Fibroblast of skin of back (primary cell): ENCODE measurements at regions not wholly inside any gene's neighbourhood (a gene's known extent, or its start where the extent isn't known, plus 50 kb on each side); places are given as distances from the start of the nearest gene placed in this dataset.
A peak's percentile ranks its signal among the peaks of the same experiment; 100 is the strongest.

Experiments
- DNase-seq: peaks from one replicate; pipeline ENCODE4 v3.0.0-alpha.2; 2013

GRCh38 chrX:44470816-44471215 lies 71.8 kb downstream of the FUNDC1 start:
- no peak for DNase-seq

- DNase-seq, result peak; percentile 52
Observed at GRCh38 chrX:44462850-44463249, 79.8 kb downstream of the FUNDC1 start.

GRCh38 chrX:44459501-44459900 lies 83.2 kb downstream of the FUNDC1 start:
- peak; percentile 0 for DNase-seq

GRCh38 chrX:44456685-44457084 lies 86.0 kb downstream of the FUNDC1 start:
- DNase-seq, result no peak

- no peak for DNase-seq
Observed at GRCh38 chrX:44451056-44451455, 91.6 kb downstream of the FUNDC1 start.

GRCh38 chrX:44447214-44447613 lies 95.4 kb downstream of the FUNDC1 start:
- DNase-seq, result no peak

- no peak for DNase-seq
Observed at GRCh38 chrX:44440006-44440405, 96.5 kb upstream of the EFHC2 start.

- peak; percentile 0 for DNase-seq
Observed at GRCh38 chrX:44439242-44439794, 95.8 kb upstream of the EFHC2 start.

- DNase-seq, result no peak
Observed at GRCh38 chrX:44435047-44435446, 91.6 kb upstream of the EFHC2 start.

- no peak for DNase-seq
Observed at GRCh38 chrX:44433556-44433955, 90.1 kb upstream of the EFHC2 start.

- DNase-seq, result peak; percentile 18
Observed at GRCh38 chrX:44432641-44433040, 89.2 kb upstream of the EFHC2 start.

GRCh38 chrX:44431194-44431593 lies 87.7 kb upstream of the EFHC2 start:
- peak; percentile 12 for DNase-seq

GRCh38 chrX:44428989-44429627 lies 85.6 kb upstream of the EFHC2 start:
- no peak for DNase-seq

GRCh38 chrX:44422631-44423030 lies 79.2 kb upstream of the EFHC2 start:
- no peak for DNase-seq

GRCh38 chrX:44415639-44416386 lies 72.3 kb upstream of the EFHC2 start:
- DNase-seq, result no peak

GRCh38 chrX:44401151-44401550 lies 57.7 kb upstream of the EFHC2 start:
- DNase-seq, result no peak

- peak; percentile 85 for DNase-seq
Observed at GRCh38 chrX:44400588-44400987, 57.1 kb upstream of the EFHC2 start.

- DNase-seq, result no peak
Observed at GRCh38 chrX:44400161-44400560, 56.7 kb upstream of the EFHC2 start.
